IMR-90 (cell line): ENCODE measurements at regions not wholly inside any gene's neighbourhood (a gene's known extent, or its start where the extent isn't known, plus 50 kb on each side); places are given as distances from the start of the nearest gene placed in this dataset.

ENCODE experiments used
- BHLHE40 ChIP-seq: fragments of 150-350 bp; IDR thresholded peaks from 2 replicates; pipeline ENCODE4 v1.6.1; 2016; ENCODE audit warnings: mild to moderate bottlenecking, low read depth, low read length
- CHD1 ChIP-seq: IDR thresholded peaks from 2 replicates; pipeline ENCODE4 v1.6.1; 2012; ENCODE audit warnings: low read depth, low read length, improper control_type of control experiment
- CTCF ChIP-seq: conservative IDR thresholded peaks from 2 replicates; pipeline ENCODE4 v1.5.1; 2012; ENCODE audit warnings: mild to moderate bottlenecking, low read depth, low read length, improper control_type of control experiment
- FOS ChIP-seq: fragments of 150-350 bp; IDR thresholded peaks from 2 replicates; pipeline ENCODE4 v1.6.1; 2016; ENCODE audit warnings: low read depth, low read length
- NFE2L2 ChIP-seq: fragments of 150-350 bp; IDR thresholded peaks from 2 replicates; pipeline ENCODE4 v1.6.1; 2016; ENCODE audit warnings: low read depth, mild to moderate bottlenecking, low read length
- POLR2A ChIP-seq: IDR thresholded peaks from 2 replicates; pipeline ENCODE4 v1.6.1; 2012; ENCODE audit warnings: mild to moderate bottlenecking, low read depth, low read length
- SMC3 ChIP-seq: fragments of 150-350 bp; IDR thresholded peaks from 2 replicates; pipeline ENCODE4 v1.6.1; 2016; ENCODE audit warnings: low read depth, mild to moderate bottlenecking, antibody characterized with exemption, low read length, moderate library complexity
- TF ChIP-seq, protein P1 (sequence below): fragments of 150-350 bp; IDR thresholded peaks from 2 replicates; pipeline ENCODE4 v1.6.1; 2017; ENCODE audit warnings: mild to moderate bottlenecking, antibody characterized with exemption, low read length, low read depth

DNA sequence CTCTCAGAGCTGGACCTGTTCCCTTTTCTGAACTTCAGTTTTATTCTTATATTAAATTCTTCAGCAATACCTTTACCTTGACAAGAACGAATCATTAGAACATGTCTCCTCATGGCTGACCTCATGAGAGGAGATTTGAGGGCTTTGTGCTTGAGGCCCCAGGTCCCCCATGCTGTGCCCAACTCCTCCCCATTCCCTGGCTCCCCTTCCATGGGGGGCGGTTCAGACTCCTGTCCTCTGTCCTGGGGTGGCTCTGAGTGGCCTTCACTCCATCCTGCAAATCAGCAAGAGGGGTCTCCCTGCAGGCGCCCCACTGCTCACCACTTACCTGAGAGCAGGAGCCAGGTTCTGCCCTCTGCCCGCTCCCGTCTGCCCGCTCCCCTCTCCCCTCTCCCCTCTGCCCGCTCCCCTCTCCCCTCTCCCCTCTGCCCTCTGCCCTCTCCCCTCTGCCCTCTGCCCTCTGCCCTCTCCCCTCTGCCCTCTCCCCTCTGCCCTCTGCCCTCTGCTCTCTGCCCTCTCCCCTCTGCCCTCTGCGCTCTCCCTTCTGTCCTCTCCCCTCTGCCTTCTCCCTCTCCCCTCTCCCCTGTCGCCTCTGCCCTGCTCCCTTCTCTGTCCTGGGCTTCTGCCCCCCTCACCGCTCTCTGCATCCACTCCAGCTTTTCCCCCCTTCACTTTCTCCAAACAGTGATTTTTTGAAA is 98.7 kb upstream of the ALKAL2 start:
- TF ChIP-seq CTCF (no peak), FOS (no peak), POLR2A (no peak), BHLHE40 (no peak), CHD1 (no peak), NFE2L2 (no peak), SMC3 (no peak)
- TF ChIP-seq, protein P1, sequence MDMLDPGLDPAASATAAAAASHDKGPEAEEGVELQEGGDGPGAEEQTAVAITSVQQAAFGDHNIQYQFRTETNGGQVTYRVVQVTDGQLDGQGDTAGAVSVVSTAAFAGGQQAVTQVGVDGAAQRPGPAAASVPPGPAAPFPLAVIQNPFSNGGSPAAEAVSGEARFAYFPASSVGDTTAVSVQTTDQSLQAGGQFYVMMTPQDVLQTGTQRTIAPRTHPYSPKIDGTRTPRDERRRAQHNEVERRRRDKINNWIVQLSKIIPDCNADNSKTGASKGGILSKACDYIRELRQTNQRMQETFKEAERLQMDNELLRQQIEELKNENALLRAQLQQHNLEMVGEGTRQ: no peak
